Endothelial cell of umbilical vein (primary cell): ENCODE measurements at regions not wholly inside any gene's neighbourhood (a gene's known extent, or its start where the extent isn't known, plus 50 kb on each side); places are given as distances from the start of the nearest gene placed in this dataset.

Experiments used
- BruUV-seq: library from RNA; stranded (reverse); fragments of 400-500 nt; replicated peaks from 2 replicates; lab custom pipeline; 2021; lab: Mats Ljungman, UMichigan
- CTCF ChIA-PET: fragments of 300-600, 350-600 bp; sonication (Branson Sonifier 250); formaldehyde crosslinking; loops from one replicate; lab custom pipeline; 2021; ENCODE audit warnings: antibody characterized with exemption, inconsistent platforms; lab: Charles Lee
- POLR2A ChIA-PET: fragments of 300-600, 350-600 bp; sonication (Branson Sonifier 250); formaldehyde crosslinking; loops from one replicate; lab custom pipeline; 2021; ENCODE audit warnings: antibody characterized with exemption, inconsistent platforms; lab: Charles Lee
- DNase-seq: peaks from one replicate; pipeline ENCODE4 v3.0.0-alpha.2; 2011; ENCODE audit warnings: low read depth, low spot score
- FAIRE-seq: peaks from 2 replicates; lab custom pipeline; 2011; peaks lifted over from hg19 to GRCh38; lab: Jason Lieb, UNC
- H2AFZ ChIP-seq: 2 replicates; pipeline ENCODE4 v1.6.0; 2012; ENCODE audit warnings: low read depth, low read length, control low read depth, inconsistent platforms
- H3K27ac ChIP-seq: 2 replicates; pipeline ENCODE4 v1.5.1; 2011; ENCODE audit warnings: low read depth, mild to moderate bottlenecking, control low read depth, low read length, moderate library complexity; ENCODE audit not compliant: insufficient read depth
- H3K27me3 ChIP-seq, 2 experiments: 2 replicates each; pipeline versions ENCODE4 v1.6.0 to v1.6.1; 2011; ENCODE audit warnings: low read length in 2 of 2, mixed read lengths in 1 of 2; ENCODE audit not compliant: control insufficient read depth in 2 of 2, insufficient read depth in 2 of 2
- H3K36me3 ChIP-seq, 2 experiments: 2 replicates in 1 of 2; 3 replicates in 1 of 2; pipeline ENCODE4 v1.5.1; 2011; ENCODE audit warnings: low read length in 2 of 2, mild to moderate bottlenecking in 1 of 2, moderate library complexity in 1 of 2; ENCODE audit not compliant: control insufficient read depth in 2 of 2, insufficient read depth in 2 of 2; ENCODE audit errors: extremely low read depth in 1 of 2
- H3K4me1 ChIP-seq: 3 replicates; pipeline ENCODE4 v1.5.1; 2011; ENCODE audit warnings: mild to moderate bottlenecking, low read length; ENCODE audit not compliant: control insufficient read depth, insufficient read depth; ENCODE audit errors: extremely low read depth
- H3K4me2 ChIP-seq: 2 replicates; pipeline ENCODE4 v1.6.1; 2011; ENCODE audit warnings: low read length, control low read depth, mixed read lengths; ENCODE audit not compliant: insufficient read depth
- H3K4me3 ChIP-seq, 3 experiments: fragments of 200-600 bp in 1 of 3; sonication (generic), shearing (Covaris generic) in 1 of 3; replicated peaks in 1 of 3; 2 replicates each; pipeline ENCODE4 v1.5.1; 2011 to 2016; ENCODE audit warnings: control low read depth in 3 of 3, low read length in 3 of 3, mild to moderate bottlenecking in 2 of 3, inconsistent platforms in 1 of 3, low read depth in 1 of 3, moderate library complexity in 1 of 3; ENCODE audit not compliant: insufficient read depth in 1 of 3
- H3K79me2 ChIP-seq: 2 replicates; pipeline ENCODE4 v1.6.0; 2012; ENCODE audit warnings: low read length, inconsistent platforms; ENCODE audit not compliant: control insufficient read depth, insufficient read depth
- H3K9ac ChIP-seq: replicated peaks from 2 replicates; pipeline ENCODE3; 2011; ENCODE audit warnings: low read length, control low read depth; ENCODE audit not compliant: insufficient read depth; ENCODE audit errors: extremely low read depth
- H3K9me1 ChIP-seq: replicated peaks from 3 replicates; pipeline ENCODE4 v1.6.0; 2011; ENCODE audit warnings: mild to moderate bottlenecking, low read length; ENCODE audit not compliant: control insufficient read depth, insufficient read depth; ENCODE audit errors: extremely low read depth
- H3K9me3 ChIP-seq: replicated peaks from 2 replicates; pipeline ENCODE4 v1.5.1; 2012; ENCODE audit warnings: low read length, inconsistent platforms; ENCODE audit not compliant: control insufficient read depth, insufficient read depth
- H4K20me1 ChIP-seq: replicated peaks from 2 replicates; pipeline ENCODE3; 2011; ENCODE audit warnings: mild to moderate bottlenecking, low read length; ENCODE audit not compliant: control insufficient read depth, insufficient read depth; ENCODE audit errors: extremely low read depth
- CTCF ChIP-seq, 2 donors: IDR thresholded peaks; 1 replicate in 1 of 2; 2 replicates in 1 of 2; pipeline ENCODE4 v1.5.1; 2011; ENCODE audit warnings: low read length in 2 of 2, mild to moderate bottlenecking in 2 of 2, moderate library complexity in 2 of 2, control low read depth in 1 of 2, inconsistent platforms in 1 of 2, low read depth in 1 of 2; ENCODE audit not compliant: insufficient read depth in 1 of 2; ENCODE audit errors: extremely low read depth in 1 of 2
- EZH2 ChIP-seq: IDR thresholded peaks from 2 replicates; pipeline ENCODE4 v1.6.1; 2012; ENCODE audit warnings: borderline replicate concordance, low read depth, mild to moderate bottlenecking, moderate library complexity, low read length, inconsistent platforms; ENCODE audit not compliant: severe bottlenecking
- FOS ChIP-seq: IDR thresholded peaks from 2 replicates; pipeline ENCODE4 v1.6.1; 2011; ENCODE audit warnings: mild to moderate bottlenecking, low read length, moderate library complexity, borderline replicate concordance; ENCODE audit not compliant: insufficient read depth
- GATA2 ChIP-seq: IDR thresholded peaks from 2 replicates; pipeline ENCODE4 v1.7.0; 2011; ENCODE audit warnings: low read depth, mild to moderate bottlenecking, moderate library complexity, mixed read lengths, low read length; ENCODE audit not compliant: insufficient read length, insufficient read depth
- JUN ChIP-seq: IDR thresholded peaks from 2 replicates; pipeline ENCODE4 v1.6.1; 2011; ENCODE audit warnings: borderline replicate concordance, low read depth; ENCODE audit not compliant: insufficient read length, insufficient read depth
- MAX ChIP-seq: IDR thresholded peaks from 2 replicates; pipeline ENCODE4 v1.6.1; 2011; ENCODE audit not compliant: insufficient read depth, insufficient read length
- MYC ChIP-seq: IDR thresholded peaks from one replicate; pipeline ENCODE4 v1.6.1; 2011; ENCODE audit warnings: mild to moderate bottlenecking, low read depth, low read length
- POLR2A ChIP-seq: IDR thresholded peaks from 2 replicates; pipeline ENCODE4 v1.6.1; 2012; ENCODE audit warnings: low read depth, mild to moderate bottlenecking, control low read depth, low read length
- POLR2AphosphoS5 ChIP-seq: IDR thresholded peaks from 2 replicates; pipeline ENCODE4 v1.6.1; 2012; ENCODE audit warnings: low read depth, mild to moderate bottlenecking, control low read depth, low read length, moderate library complexity; ENCODE audit not compliant: insufficient read depth
- dilution Hi-C: fragments of 300-500 bp; cut with MboI; formaldehyde crosslinking; loops from one replicate; pipeline ENCODE4 v1.15.0; 2019; ENCODE audit warnings: low sequenced_read_pairs; ENCODE audit not compliant: extremely low pct_ligation_motif_present
- intact Hi-C: fragments of 100-400 bp; cut with micrococcal nuclease; formaldehyde crosslinking; loops from one replicate; pipeline ENCODE4 v1.10.0; 2022

GRCh38 chr20:7220755-7221154 is 453.3 kb downstream of the BMP2 start:
- intact Hi-C loops, result no loop called here
- CTCF ChIA-PET, result no interaction called here

GRCh38 chr20:7226156-7226555 is 458.7 kb downstream of the BMP2 start:
- FAIRE-seq (no peak), DNase-seq (no peak)
- H3K9ac ChIP-seq, result no peak overlapping the region
- H3K79me2 ChIP-seq, result no peaks in the 10 kb centered on the region
- ChIA-PET CTCF (interaction anchor here (1.6 kb wide), 1 partner anchor 60 kb away, joined by 4 read pairs; no protein-coding TSS in a partner anchor), POLR2A (no interaction called here)
- no TSS peak for BruUV-seq
- H3K4me3 ChIP-seq, result no peak overlapping the region
- intact Hi-C loops, result no loop called here
- H2AFZ ChIP-seq, result no peak overlapping the region
- no peaks in the 10 kb centered on the region for H3K9me1 ChIP-seq
- no peaks in the 10 kb centered on the region for H3K4me1 ChIP-seq
- H3K9me3 ChIP-seq, result no peaks in the 10 kb centered on the region
- H3K27ac ChIP-seq, result no peak overlapping the region
- TF ChIP-seq POLR2AphosphoS5, result no peak
- no peak for TF ChIP-seq POLR2A
- TF ChIP-seq FOS, result no peak
- TF ChIP-seq MYC, result no peak
- TF ChIP-seq JUN, result no peak
- no peak for TF ChIP-seq EZH2
- no peak for TF ChIP-seq CTCF (IDR thresholded peaks at IDR 0.05; ENCODE audit: extremely low read depth in 1 of 2, insufficient read depth in 1 of 2, low read depth in 1 of 2, low read length in 2 of 2)
- no peak for TF ChIP-seq MAX
- TF ChIP-seq GATA2, result no peak
- dilution Hi-C loops, result no loop called here
- no peaks in the 10 kb centered on the region for H3K27me3 ChIP-seq
- H3K4me2 ChIP-seq, result no peak overlapping the region
- H4K20me1 ChIP-seq, result no peaks in the 10 kb centered on the region
- no peaks in the 10 kb centered on the region for H3K36me3 ChIP-seq

More at GRCh38 chr20:7220755-7221154, 453.3 kb downstream of the BMP2 start:
- Histone ChIP-seq H4K20me1 (no peaks in the 10 kb centered on the region), H3K4me1 (no peaks in the 10 kb centered on the region), H3K4me2 (no peak overlapping the region), H3K27me3 (no peaks in the 10 kb centered on the region), H3K79me2 (no peaks in the 10 kb centered on the region), H2AFZ (no peak overlapping the region), H3K9me3 (no peaks in the 10 kb centered on the region), H3K4me3 (no peak overlapping the region), H3K9me1 (no peaks in the 10 kb centered on the region), H3K27ac (no peak overlapping the region), H3K36me3 (no peaks in the 10 kb centered on the region), H3K9ac (no peak overlapping the region)
- no peak for FAIRE-seq
- no peak for DNase-seq
- TF ChIP-seq POLR2A (no peak), GATA2 (no peak)
- POLR2A ChIA-PET, result no interaction called here
- no TSS peak for BruUV-seq
- dilution Hi-C loops, result no loop called here
